ENCODE measurements at regions not wholly inside any gene's neighbourhood (a gene's known extent, or its start where the extent isn't known, plus 50 kb on each side); places are given as distances from the start of the nearest gene placed in this dataset.
A peak's percentile ranks its signal among the peaks of the same experiment; 100 is the strongest.
"Not testable (repeated sequence)": the region's sequence is repeated elsewhere in the genome, so short reads cannot be mapped to it uniquely, and the experiment has no call there.

DNA sequence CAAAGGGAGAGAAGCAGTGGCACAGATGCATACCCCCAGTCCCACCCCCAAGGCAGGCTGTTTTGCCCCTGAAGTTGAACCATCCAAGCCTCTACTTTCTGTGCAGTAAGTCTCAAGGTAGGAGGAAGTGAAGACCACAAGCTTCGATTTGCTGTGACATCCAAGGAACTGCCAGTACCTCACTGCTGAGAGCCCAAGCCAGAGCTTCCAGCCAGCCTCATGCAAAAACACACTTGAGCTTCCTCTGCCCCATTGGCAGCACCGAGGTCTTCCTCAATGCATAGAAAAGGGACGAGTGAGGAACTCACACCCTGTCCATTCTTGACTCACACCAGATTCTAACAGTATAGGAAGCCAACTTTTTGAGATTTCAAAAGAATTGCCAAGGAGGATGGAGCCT, 311.7 kb downstream of the BCL2L11 start:
- H3K27ac Mint-ChIP-seq; H3K4me3 Mint-ChIP-seq; intact Hi-C loops (cut with DNase I, micrococcal nuclease); H3K27ac ChIP-seq (ENCODE audit: low read depth in 1 of 2, low read length in 2 of 2); CTCF ChIA-PET; H3K36me3 Mint-ChIP-seq (ENCODE audit: low read depth); H3K4me1 ChIP-seq (ENCODE audit: insufficient read depth, low read length); H3K27me3 ChIP-seq (ENCODE audit: control insufficient read depth in 1 of 2, insufficient read depth in 2 of 2, low read length in 2 of 2); POLR2A ChIA-PET; H3K9me3 ChIP-seq (ENCODE audit: control insufficient read depth in 1 of 2, insufficient read depth in 1 of 2, low read length in 2 of 2); ATAC-seq (ENCODE audit: poor library complexity); H3K9me3 Mint-ChIP-seq; H3K4me3 ChIP-seq (ENCODE audit: low read length); H3K27me3 Mint-ChIP-seq; H3K36me3 ChIP-seq (ENCODE audit: insufficient read depth, low read length); H3K4me1 Mint-ChIP-seq (ENCODE audit: low read depth): not testable (repeated sequence)
- DNase-seq = peak in 1 of 14 experiments; percentile 4

DNA sequence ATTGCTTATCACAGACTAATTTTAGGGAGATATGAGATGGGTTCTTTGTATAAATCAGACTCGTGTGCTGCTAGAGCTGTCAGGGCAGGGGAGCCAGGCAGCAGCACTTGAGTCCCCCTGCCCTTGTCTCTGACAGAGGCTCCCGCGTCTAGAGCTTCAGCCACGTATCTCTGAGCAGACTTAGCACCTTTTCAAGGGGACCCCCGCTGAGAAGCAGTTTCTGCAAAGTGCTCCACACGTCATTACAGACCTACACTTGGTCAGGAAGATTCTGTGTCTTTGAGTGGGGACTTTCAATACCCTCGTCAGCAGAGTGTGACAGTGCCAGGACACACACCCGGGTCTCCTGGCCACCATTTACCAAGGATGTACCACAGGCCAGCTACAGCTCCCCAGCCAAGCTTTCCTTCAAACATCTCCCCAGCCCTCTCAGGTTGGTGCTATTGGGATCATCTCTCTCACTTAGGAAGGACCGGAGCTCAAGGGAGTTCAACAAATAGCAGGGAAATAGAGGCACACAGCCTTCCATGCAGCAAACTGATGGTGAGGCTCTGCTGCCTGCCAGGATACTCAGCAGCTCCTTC, 312.3 kb downstream of the BCL2L11 start:
- H3K36me3 ChIP-seq (ENCODE audit: insufficient read depth, low read length); H3K27me3 Mint-ChIP-seq; ATAC-seq (ENCODE audit: poor library complexity); H3K36me3 Mint-ChIP-seq (ENCODE audit: low read depth); POLR2A ChIA-PET; H3K4me3 ChIP-seq (ENCODE audit: low read length); H3K27me3 ChIP-seq (ENCODE audit: control insufficient read depth in 1 of 2, insufficient read depth in 2 of 2, low read length in 2 of 2); CTCF ChIA-PET; H3K4me1 Mint-ChIP-seq (ENCODE audit: low read depth); H3K27ac ChIP-seq (ENCODE audit: low read depth in 1 of 2, low read length in 2 of 2); H3K9me3 ChIP-seq (ENCODE audit: control insufficient read depth in 1 of 2, insufficient read depth in 1 of 2, low read length in 2 of 2); H3K4me3 Mint-ChIP-seq; H3K4me1 ChIP-seq (ENCODE audit: insufficient read depth, low read length); H3K9me3 Mint-ChIP-seq; DNase-seq; H3K27ac Mint-ChIP-seq; intact Hi-C loops (cut with DNase I, micrococcal nuclease): not testable (repeated sequence)

DNA sequence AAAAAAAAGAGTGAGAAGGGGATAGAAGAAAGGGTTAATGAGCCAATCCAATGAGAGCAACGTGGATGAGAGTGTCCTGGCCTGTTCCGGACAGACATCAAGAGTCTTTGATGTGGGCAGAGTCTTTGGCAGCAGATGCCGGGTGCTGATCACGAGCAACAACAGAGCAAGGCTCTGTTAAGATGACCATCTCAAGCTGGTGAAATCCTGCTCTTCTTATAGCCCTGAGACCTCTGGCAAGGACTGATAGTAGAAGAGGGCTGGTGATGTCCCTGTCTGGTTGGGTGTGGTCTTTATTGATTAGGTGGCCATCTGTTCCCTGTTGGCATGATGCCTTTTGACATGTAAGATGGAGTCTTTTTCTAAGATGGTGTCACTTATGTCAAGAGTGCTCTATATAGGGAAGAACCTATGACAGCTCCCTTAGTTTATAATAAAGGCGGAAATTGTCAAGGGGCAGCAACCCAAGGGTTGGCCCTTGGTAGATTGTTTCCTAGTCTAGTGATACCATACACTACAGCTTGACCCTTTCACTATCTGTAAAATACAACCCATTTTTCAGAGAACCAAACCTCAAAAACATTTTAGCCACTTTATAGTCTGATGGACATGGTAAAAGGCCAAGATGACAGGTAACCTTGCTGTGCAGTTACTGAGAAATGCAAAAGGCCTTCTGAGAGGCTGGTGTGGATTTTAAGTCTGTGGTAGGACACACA, 313.3 kb downstream of the BCL2L11 start:
- H3K36me3 Mint-ChIP-seq (ENCODE audit: low read depth); H3K27ac Mint-ChIP-seq: not testable (repeated sequence)

DNA sequence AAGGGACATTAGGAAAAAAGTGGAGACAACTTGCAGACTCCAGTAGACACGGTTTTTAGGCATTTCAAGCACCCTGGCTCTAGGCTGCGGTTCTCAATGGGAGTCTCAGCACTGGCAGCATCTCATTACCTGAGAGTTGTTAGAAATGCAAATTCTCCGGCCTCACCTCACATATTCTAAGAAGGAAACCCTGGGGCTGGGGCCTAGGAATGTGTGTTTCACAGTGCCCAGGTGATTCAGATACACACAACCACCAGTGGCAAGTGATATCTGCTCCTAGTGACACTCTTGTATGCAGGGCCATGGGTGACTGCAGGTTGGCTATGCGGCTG, 313.9 kb downstream of the BCL2L11 start:
- H3K27ac Mint-ChIP-seq; intact Hi-C loops (cut with DNase I, micrococcal nuclease); H3K9me3 ChIP-seq (ENCODE audit: control insufficient read depth in 1 of 2, insufficient read depth in 1 of 2, low read length in 2 of 2); H3K36me3 Mint-ChIP-seq (ENCODE audit: low read depth); CTCF ChIA-PET; DNase-seq; H3K36me3 ChIP-seq (ENCODE audit: insufficient read depth, low read length); H3K4me1 Mint-ChIP-seq (ENCODE audit: low read depth); ATAC-seq (ENCODE audit: poor library complexity); H3K9me3 Mint-ChIP-seq; H3K4me3 ChIP-seq (ENCODE audit: low read length); H3K4me3 Mint-ChIP-seq; H3K4me1 ChIP-seq (ENCODE audit: insufficient read depth, low read length); H3K27ac ChIP-seq (ENCODE audit: low read depth in 1 of 2, low read length in 2 of 2); H3K27me3 ChIP-seq (ENCODE audit: control insufficient read depth in 1 of 2, insufficient read depth in 2 of 2, low read length in 2 of 2); POLR2A ChIA-PET; H3K27me3 Mint-ChIP-seq: not testable (repeated sequence)

More for the DNA sequence above, 313.3 kb downstream of the BCL2L11 start:
- POLR2A ChIA-PET; intact Hi-C loops (cut with DNase I, micrococcal nuclease); H3K9me3 Mint-ChIP-seq; H3K27me3 Mint-ChIP-seq; H3K9me3 ChIP-seq (ENCODE audit: control insufficient read depth in 1 of 2, insufficient read depth in 1 of 2, low read length in 2 of 2); H3K36me3 ChIP-seq (ENCODE audit: insufficient read depth, low read length); DNase-seq; H3K27ac ChIP-seq (ENCODE audit: low read depth in 1 of 2, low read length in 2 of 2); H3K4me1 ChIP-seq (ENCODE audit: insufficient read depth, low read length); CTCF ChIA-PET; H3K4me3 Mint-ChIP-seq; H3K4me3 ChIP-seq (ENCODE audit: low read length); H3K4me1 Mint-ChIP-seq (ENCODE audit: low read depth); H3K27me3 ChIP-seq (ENCODE audit: control insufficient read depth in 1 of 2, insufficient read depth in 2 of 2, low read length in 2 of 2); ATAC-seq (ENCODE audit: poor library complexity): not testable (repeated sequence)

DNA sequence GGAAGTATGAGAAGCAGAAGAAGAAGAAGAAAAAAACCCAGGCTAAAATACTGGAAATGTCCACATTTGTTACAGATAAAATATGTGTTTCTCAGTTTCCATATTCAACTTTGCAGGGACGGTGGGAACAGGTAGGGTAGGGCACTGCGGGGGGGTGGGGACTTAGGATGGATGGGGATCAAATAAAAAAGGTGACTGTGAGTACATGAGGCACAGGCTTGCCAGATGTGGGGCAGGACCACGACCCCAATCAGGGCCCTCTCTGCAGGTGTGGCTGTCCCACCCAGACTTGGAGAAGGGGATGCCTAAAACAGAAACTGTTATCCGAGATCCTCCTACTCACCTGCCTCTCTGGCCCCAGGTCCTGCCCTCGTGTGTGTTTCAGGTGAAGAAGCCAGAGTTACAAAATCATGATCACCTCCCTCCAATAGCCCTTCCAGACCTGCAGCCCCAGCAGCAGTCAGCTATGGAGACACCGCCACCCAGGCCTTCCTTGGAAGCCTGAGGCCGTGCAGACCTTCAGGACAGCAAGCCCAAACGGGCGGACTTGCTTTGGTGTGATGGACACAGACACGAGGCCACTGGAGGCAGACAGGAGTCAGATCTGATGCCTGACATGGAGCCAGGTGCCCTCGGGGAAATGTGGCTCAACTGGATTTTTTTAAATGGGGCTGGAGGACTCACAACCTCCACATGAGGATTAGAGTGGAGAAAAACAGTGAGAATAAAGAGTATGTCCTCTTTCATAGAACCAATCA, 315.0 kb downstream of the BCL2L11 start:
- H3K4me1 Mint-ChIP-seq (ENCODE audit: low read depth); H3K4me3 ChIP-seq (ENCODE audit: low read length); CTCF ChIA-PET; intact Hi-C loops (cut with DNase I, micrococcal nuclease); H3K4me3 Mint-ChIP-seq; H3K9me3 Mint-ChIP-seq; H3K27ac Mint-ChIP-seq; ATAC-seq (ENCODE audit: poor library complexity); H3K9me3 ChIP-seq (ENCODE audit: control insufficient read depth in 1 of 2, insufficient read depth in 1 of 2, low read length in 2 of 2); H3K27me3 ChIP-seq (ENCODE audit: control insufficient read depth in 1 of 2, insufficient read depth in 2 of 2, low read length in 2 of 2); POLR2A ChIA-PET; H3K27me3 Mint-ChIP-seq; H3K36me3 Mint-ChIP-seq (ENCODE audit: low read depth); H3K36me3 ChIP-seq (ENCODE audit: insufficient read depth, low read length); DNase-seq; H3K27ac ChIP-seq (ENCODE audit: low read depth in 1 of 2, low read length in 2 of 2); H3K4me1 ChIP-seq (ENCODE audit: insufficient read depth, low read length): not testable (repeated sequence)

DNA sequence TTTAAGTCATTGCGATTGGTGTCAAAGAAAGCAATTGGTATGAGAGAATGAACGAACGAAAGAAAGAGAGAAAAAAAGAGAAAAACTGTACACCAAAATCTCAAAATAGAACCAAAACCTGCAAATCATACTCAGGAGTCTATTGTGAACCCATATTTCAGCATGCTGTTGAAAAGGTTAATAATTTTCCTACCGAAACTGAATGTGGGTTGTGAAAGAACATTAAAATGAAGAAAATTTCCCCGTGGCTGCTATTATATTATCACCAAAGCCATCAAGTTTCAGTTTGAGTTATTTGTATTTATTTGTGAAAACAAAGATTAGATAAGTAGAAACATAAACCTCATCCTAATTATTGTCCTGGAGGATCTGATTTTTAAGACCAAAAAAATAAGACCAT, 315.7 kb downstream of the BCL2L11 start:
- H3K27ac Mint-ChIP-seq; H3K9me3 Mint-ChIP-seq; H3K36me3 ChIP-seq (ENCODE audit: insufficient read depth, low read length); H3K27me3 Mint-ChIP-seq; H3K27me3 ChIP-seq (ENCODE audit: control insufficient read depth in 1 of 2, insufficient read depth in 2 of 2, low read length in 2 of 2); H3K4me3 ChIP-seq (ENCODE audit: low read length); DNase-seq; H3K27ac ChIP-seq (ENCODE audit: low read depth in 1 of 2, low read length in 2 of 2); H3K36me3 Mint-ChIP-seq (ENCODE audit: low read depth); intact Hi-C loops (cut with DNase I, micrococcal nuclease); ATAC-seq (ENCODE audit: poor library complexity); CTCF ChIA-PET; H3K4me1 Mint-ChIP-seq (ENCODE audit: low read depth); H3K4me3 Mint-ChIP-seq; POLR2A ChIA-PET; H3K4me1 ChIP-seq (ENCODE audit: insufficient read depth, low read length); H3K9me3 ChIP-seq (ENCODE audit: control insufficient read depth in 1 of 2, insufficient read depth in 1 of 2, low read length in 2 of 2): not testable (repeated sequence)

DNA sequence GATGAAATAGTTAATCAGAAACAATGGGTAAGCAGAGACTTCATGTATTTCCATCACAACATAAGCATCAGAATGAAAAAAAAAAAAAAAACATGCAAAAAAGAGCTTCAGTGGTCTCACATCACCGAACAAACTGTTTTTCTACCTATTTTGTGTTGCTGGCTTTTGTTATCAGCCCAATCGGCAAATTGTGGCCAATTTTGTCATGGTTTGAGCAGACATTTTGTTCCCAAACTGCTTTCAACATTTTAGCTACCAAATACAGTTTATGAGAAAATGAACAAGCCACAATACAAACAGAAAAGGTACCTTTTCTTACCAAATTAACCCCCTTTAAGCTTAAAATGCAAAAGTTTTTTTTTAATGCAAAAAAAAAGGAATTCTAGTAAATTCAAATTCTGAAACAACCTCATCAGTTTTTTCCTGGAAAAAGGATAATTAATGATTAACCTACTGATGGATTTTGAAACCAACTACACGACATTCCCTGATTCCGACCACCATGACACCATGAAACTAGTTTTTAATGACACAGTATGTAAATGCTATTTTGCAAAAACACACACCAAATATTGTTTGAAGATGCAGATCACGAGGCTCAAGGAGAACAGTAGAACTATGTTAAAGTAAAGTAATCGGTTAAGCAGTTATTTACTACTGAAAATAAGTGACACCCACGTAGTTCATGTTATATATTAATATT, 316.7 kb downstream of the BCL2L11 start:
- H3K36me3 ChIP-seq (ENCODE audit: insufficient read depth, low read length); H3K27ac Mint-ChIP-seq; H3K4me1 Mint-ChIP-seq (ENCODE audit: low read depth); H3K4me3 Mint-ChIP-seq; H3K4me1 ChIP-seq (ENCODE audit: insufficient read depth, low read length); H3K27ac ChIP-seq (ENCODE audit: low read depth in 1 of 2, low read length in 2 of 2); CTCF ChIA-PET; H3K9me3 ChIP-seq (ENCODE audit: control insufficient read depth in 1 of 2, insufficient read depth in 1 of 2, low read length in 2 of 2); H3K27me3 Mint-ChIP-seq; intact Hi-C loops (cut with DNase I, micrococcal nuclease); POLR2A ChIA-PET; H3K4me3 ChIP-seq (ENCODE audit: low read length); H3K36me3 Mint-ChIP-seq (ENCODE audit: low read depth); H3K9me3 Mint-ChIP-seq; H3K27me3 ChIP-seq (ENCODE audit: control insufficient read depth in 1 of 2, insufficient read depth in 2 of 2, low read length in 2 of 2); DNase-seq: not testable (repeated sequence)
- peak; percentile 18 for ATAC-seq (ENCODE audit: poor library complexity)
